ENCODE measurements at regions not wholly inside any gene's neighbourhood (a gene's known extent, or its start where the extent isn't known, plus 50 kb on each side); places are given as distances from the start of the nearest gene placed in this dataset.

DNA sequence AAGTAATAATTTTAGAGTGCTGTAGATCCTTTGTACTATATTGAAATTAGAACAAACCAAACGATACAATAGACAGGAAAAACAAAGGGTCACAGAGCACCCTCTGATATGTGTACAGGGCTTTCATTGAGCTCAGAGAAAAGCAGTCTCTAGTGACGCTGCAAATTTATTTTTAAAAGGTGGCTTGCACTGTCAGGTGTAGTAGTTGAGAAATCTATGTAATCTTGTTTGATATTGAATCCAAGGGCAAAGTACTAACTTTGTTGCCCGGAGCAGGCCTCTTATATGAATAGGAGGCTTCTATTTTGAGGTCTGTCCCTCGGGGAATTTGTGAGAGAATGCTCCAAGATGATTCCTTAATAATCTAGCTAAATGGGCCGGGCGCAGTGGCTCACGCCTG is 1755.5 kb downstream of the PCDH7 start:
- no peak for ATAC-seq (ENCODE audit: poor library complexity)
- no peak for DNase-seq
- intact Hi-C loops (cut with DNase I), result no loop called here

GRCh38 chr4:32477518-32477917 is 1757.3 kb downstream of the PCDH7 start:
- intact Hi-C loops (cut with DNase I), result no loop called here
- DNase-seq (no peak), ATAC-seq (ENCODE audit: poor library complexity) (no peak)

- DNase-seq, result no peak
- no peak for ATAC-seq (ENCODE audit: poor library complexity)
- intact Hi-C loops (cut with DNase I), result no loop called here
Measured at GRCh38 chr4:32485956-32486355, 1765.8 kb downstream of the PCDH7 start.

DNA sequence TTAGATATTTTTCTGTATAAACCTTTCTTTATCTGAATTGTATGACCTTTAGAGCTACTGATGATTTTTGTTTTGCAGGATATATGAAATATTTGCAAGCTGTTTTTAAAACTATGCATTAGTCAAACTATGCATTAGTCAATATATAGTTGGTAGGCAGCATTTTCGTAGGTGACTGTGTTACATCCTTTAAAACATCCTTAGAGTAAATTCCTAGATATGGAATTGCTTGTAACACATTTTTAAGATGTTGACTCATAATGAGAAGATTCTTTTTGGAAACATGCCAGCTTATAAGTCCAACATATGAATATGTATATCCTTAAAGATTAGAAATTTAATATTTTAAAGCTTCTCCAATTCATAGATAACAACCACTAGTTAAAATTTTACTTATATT is 1768.5 kb downstream of the PCDH7 start:
- intact Hi-C loops (cut with DNase I), result no loop called here
- DNase-seq (no peak), ATAC-seq (ENCODE audit: poor library complexity) (no peak)

DNA sequence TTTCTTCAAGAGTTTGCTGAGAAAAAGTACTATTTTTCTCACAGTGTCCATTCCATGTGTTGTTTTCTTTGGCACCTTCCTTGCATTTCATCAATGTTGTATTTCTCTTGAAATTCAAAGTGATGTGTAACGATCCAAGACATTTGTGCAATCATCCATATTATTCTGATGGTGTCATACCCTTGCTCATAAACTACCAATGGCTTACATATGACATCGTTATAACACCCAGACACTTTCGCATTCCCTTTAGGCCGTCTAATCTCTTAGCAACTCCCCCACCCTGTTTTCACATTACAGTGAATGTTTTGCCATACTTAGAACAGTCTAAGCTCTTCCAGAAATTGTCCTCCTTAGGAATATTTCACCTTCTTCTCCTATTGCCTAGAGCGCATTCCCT is 1779.0 kb downstream of the PCDH7 start:
- ATAC-seq (ENCODE audit: poor library complexity), result peak; percentile 71
- intact Hi-C loops (cut with DNase I), result no loop called here
- no peak for DNase-seq

GRCh38 chr4:32503241-32503640 is 1783.1 kb downstream of the PCDH7 start:
- no peak for ATAC-seq (ENCODE audit: poor library complexity)
- DNase-seq, result no peak
- intact Hi-C loops (cut with DNase I), result no loop called here

- DNase-seq, result no peak
- intact Hi-C loops (cut with DNase I), result no loop called here
- ATAC-seq (ENCODE audit: poor library complexity), result no peak
Measured at GRCh38 chr4:32506067-32506466, 1785.9 kb downstream of the PCDH7 start.

- intact Hi-C loops (cut with DNase I), result no loop called here
- ATAC-seq (ENCODE audit: poor library complexity) (no peak), DNase-seq (no peak)
Measured at GRCh38 chr4:32519060-32519459, 1798.9 kb downstream of the PCDH7 start.

DNA sequence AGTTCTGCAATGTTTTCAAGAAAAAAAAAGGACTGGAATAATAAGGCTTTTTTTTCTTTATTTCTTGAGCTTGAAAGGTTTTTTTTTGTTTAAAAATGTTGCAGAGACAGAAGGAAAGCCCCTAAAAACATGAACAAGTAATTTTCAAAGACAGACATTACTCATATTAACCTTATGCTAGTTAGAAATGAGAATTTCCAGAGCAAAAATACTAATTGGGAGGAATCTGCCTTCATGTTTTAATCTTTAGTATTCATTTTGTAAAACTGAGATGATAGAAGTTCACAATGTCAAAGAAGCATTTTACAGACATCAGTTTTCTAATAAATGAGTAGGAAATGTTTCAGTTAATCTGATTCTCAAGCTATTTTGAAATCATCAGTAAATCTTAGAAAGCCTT is 1805.3 kb downstream of the PCDH7 start:
- intact Hi-C loops (cut with DNase I), result no loop called here
- ATAC-seq (ENCODE audit: poor library complexity) (no peak), DNase-seq (no peak)

- ATAC-seq (ENCODE audit: poor library complexity), result no peak
- DNase-seq, result no peak
- intact Hi-C loops (cut with DNase I), result no loop called here
Measured at GRCh38 chr4:32544846-32545245, 1824.7 kb downstream of the PCDH7 start.

DNA sequence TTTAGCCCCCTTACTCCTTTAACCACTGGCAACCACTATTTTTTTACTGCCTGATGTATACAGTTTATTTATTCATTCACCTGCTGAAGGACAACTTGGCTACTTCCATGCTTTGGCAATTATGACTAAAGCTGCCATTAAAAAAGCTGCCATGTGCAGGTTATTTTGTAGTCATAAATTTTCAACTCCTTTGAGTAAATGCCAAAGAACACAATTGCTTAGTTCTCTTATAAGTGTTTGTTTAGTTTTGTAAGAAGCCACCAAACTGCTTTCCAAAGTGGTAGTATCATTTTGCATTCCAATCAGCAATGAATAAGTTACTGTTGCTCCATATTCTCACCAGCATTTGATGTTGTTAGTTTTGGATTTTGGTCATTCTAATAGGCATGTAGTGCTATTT is 1831.8 kb downstream of the PCDH7 start:
- ATAC-seq (ENCODE audit: poor library complexity) (no peak), DNase-seq (no peak)
- intact Hi-C loops (cut with DNase I), result no loop called here

DNA sequence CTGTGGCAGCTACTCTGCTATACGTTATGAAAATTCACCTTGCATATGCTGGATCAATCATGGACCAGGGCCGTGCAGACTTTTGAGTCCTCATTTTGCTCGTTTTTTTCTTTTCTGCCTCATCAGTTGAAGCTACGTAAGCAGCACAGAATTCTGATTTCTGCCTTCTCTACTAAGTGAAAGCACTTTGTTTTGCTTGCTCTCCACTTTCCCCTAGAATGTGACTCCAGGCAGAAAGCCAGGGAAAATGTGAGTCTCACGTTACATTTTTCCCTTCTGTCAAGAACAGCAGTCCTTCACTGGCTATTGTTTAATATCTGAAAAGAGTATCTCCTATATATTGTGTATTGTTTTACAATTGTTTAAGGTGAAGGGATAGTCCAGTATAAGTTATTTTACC is 1840.1 kb downstream of the PCDH7 start:
- intact Hi-C loops (cut with DNase I), result no loop called here
- DNase-seq (no peak), ATAC-seq (ENCODE audit: poor library complexity) (no peak)

GRCh38 chr4:32562010-32562409 is 1841.8 kb downstream of the PCDH7 start:
- intact Hi-C loops (cut with DNase I), result no loop called here
- ATAC-seq (ENCODE audit: poor library complexity) (no peak), DNase-seq (no peak)

DNA sequence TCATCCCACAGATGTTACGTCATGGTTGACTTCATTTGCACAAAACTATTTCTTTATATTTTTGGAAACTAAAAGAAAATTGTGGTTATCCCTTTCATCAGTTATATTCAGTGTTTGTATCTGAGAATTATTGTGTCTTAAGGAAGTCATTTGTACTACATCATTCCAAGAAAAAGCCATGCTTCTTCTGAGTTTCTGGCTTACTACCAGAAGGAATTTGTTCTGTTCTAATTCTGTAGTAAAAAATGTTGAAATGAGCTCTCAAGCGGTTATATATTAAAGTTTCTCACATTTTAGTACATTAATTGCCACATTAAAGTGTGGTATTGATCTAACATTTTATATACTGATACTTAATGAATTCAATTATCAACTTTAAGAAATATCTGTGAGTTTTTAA is 1844.5 kb downstream of the PCDH7 start:
- intact Hi-C loops (cut with DNase I), result no loop called here
- DNase-seq (no peak), ATAC-seq (ENCODE audit: poor library complexity) (no peak)

DNA sequence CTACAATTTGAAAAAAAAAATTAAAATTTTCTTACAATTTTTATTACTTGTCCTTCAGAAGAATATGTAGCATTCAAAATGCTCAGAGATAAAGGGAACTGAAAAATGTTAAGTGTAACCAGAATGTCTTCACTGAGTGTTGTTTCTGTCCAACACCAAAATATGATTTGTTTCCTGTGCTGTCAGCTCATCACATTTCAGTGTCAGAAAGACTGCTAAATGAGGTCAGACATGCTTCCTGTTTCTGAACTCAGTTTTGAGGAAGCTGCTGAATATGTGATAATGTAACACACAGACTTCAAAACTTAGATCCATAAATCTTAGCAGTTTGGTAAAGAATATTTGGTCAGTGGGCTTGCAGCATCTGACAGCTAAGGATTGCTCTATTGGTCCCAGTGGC is 1849.7 kb downstream of the PCDH7 start:
- DNase-seq (no peak), ATAC-seq (ENCODE audit: poor library complexity) (no peak)
- intact Hi-C loops (cut with DNase I), result no loop called here

DNA sequence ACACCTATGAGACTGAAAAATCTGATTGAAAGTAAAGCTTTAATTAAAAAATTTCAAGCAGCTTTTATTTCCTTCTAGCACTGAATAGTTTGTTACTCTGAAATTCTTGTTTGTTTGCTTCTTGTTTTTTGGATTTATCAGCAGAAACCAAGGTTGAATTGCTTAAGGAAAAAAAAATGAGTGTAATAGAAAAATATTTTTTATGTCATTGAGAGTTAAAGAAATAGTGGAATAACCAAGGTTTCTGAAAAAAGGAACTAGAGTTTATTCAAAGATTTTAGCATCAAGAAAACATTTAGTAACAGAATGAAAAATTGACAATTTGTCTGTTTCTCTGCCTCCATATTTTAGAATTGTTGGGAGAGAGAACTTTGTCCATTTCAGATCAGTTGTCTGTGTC is 1852.2 kb downstream of the PCDH7 start:
- DNase-seq, result no peak
- intact Hi-C loops (cut with DNase I), result no loop called here
- no peak for ATAC-seq (ENCODE audit: poor library complexity)

DNA sequence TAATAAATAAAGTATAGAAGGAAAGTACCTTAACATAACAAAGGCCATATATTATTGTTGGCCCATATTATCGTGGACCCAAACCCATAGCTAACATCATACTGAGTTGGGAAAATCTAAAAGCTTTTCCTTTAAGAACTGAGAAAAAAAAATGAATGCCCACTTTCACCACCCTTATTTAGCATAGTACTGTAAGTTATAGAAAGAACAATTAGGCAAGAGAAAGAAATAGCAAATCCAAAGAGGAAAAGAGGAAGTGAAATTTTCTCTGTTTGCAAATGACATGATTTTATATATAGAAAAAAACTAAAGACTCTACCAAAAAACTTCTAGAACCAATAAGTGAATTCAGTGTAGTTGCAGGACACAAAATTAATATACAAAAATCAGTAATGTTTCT is 1854.6 kb downstream of the PCDH7 start:
- intact Hi-C loops (cut with DNase I), result no loop called here
- ATAC-seq (ENCODE audit: poor library complexity) (no peak), DNase-seq (no peak)

- no peak for DNase-seq
- intact Hi-C loops (cut with DNase I), result no loop called here
Measured at GRCh38 chr4:32589097-32589496, 1868.9 kb downstream of the PCDH7 start.

GRCh38 chr4:32589853-32590252 is 1869.7 kb downstream of the PCDH7 start:
- no peak for ATAC-seq (ENCODE audit: poor library complexity)

More at GRCh38 chr4:32589097-32589496, 1868.9 kb downstream of the PCDH7 start:
- no peak for ATAC-seq (ENCODE audit: poor library complexity)

GRCh38 chr4:32597354-32597753 is 1877.2 kb downstream of the PCDH7 start:
- intact Hi-C loops (cut with DNase I), result no loop called here
- ATAC-seq (ENCODE audit: poor library complexity) (no peak), DNase-seq (no peak)

More at GRCh38 chr4:32589853-32590252, 1869.7 kb downstream of the PCDH7 start:
- no peak for DNase-seq
- intact Hi-C loops (cut with DNase I), result no loop called here

DNA sequence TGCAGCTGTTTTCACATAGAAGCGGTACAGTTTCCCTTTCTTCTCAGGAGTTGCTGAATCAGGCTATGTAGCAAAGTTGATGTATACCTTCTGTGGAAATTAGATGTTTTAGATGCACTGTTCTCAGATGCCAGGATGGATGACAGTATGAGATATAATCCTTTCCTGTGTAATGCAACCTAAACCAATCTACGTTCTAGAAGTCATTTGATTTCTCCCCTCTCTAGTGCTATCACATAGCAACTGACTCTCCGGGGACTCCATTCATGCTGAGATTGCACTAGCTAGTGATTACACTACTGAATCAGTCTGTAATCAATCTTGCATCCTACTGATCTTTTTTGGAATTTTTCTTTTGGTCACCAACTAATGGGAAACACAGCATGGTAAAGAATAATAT is 1881.7 kb downstream of the PCDH7 start:
- DNase-seq (no peak), ATAC-seq (ENCODE audit: poor library complexity) (no peak)
- intact Hi-C loops (cut with DNase I), result no loop called here

DNA sequence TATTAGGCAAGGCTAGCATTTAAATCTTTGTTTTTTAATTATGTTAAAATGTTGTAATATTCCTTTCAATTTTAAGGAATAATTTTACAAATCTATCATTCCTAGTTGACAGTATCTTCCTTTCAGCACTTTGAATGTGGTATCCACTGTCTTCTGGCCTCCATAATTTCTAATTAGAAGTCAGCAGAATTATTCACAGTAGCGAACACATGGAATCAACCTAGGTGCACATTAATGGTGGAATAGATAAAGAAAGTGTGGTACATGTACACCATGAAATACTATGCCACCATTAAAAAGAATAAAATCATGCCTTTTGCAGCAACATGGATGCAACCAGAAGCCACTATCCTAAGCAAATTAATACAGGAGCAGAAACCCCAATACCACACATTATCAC is 1887.8 kb downstream of the PCDH7 start:
- DNase-seq (no peak), ATAC-seq (ENCODE audit: poor library complexity) (no peak)
- intact Hi-C loops (cut with DNase I), result no loop called here
